Prostate gland (tissue), 2 donors: ENCODE measurements at regions not wholly inside any gene's neighbourhood (a gene's known extent, or its start where the extent isn't known, plus 50 kb on each side); places are given as distances from the start of the nearest gene placed in this dataset.
"Not testable (repeated sequence)": the region's sequence is repeated elsewhere in the genome, so short reads cannot be mapped to it uniquely, and the experiment has no call there.

Source experiments
- DNase-seq: peaks from one replicate; pipeline ENCODE4 v3.0.0-alpha.2; 2019; ENCODE audit warnings: low spot score
- H3K27ac ChIP-seq, 2 donors: fragments of 200-600 bp; sonication (generic); 2 replicates each; pipeline ENCODE4 v1.5.1; 2017 to 2019
- H3K27me3 ChIP-seq: fragments of 200-600 bp; sonication (generic); replicated peaks from 2 replicates; pipeline ENCODE4 v1.5.1; 2019; ENCODE audit not compliant: insufficient read depth
- H3K36me3 ChIP-seq, 2 donors: fragments of 200-600 bp; sonication (generic); 1 replicate in 1 of 2; 2 replicates in 1 of 2; pipeline versions ENCODE4 v1.5.1 to v1.8.1; 2017 to 2019
- H3K4me1 ChIP-seq: fragments of 200-600 bp; sonication (generic); replicated peaks from 2 replicates; pipeline ENCODE4 v1.5.1; 2019
- H3K4me3 ChIP-seq, 2 donors: fragments of 200-600 bp; sonication (generic); 2 replicates each; pipeline ENCODE4 v1.5.1; 2017 to 2019
- H3K9me3 ChIP-seq: fragments of 200-600 bp; sonication (generic); 2 replicates; pipeline ENCODE4 v1.5.1; 2017
- POLR2A ChIP-seq: fragments of 450-650 bp; IDR thresholded peaks from one replicate; pipeline ENCODE4 v1.6.1; 2016; ENCODE audit warnings: antibody characterized with exemption, mild to moderate bottlenecking
- POLR2AphosphoS5 ChIP-seq: sonication (generic); formaldehyde crosslinking; IDR thresholded peaks from one replicate; pipeline ENCODE4 v1.6.1; 2017; ENCODE audit warnings: antibody characterized with exemption
- WGBS: methylation state at CpG from one replicate; pipeline ENCODE4 v1.1.5; 2018; 5-methylcytosine and 5-hydroxymethylcytosine counted together
- intact Hi-C: fragments of 100-400 bp; cut with DNase I; formaldehyde crosslinking; loops from one replicate; pipeline ENCODE4 v1.14.2; 2022
- TF ChIP-seq, protein P1 (sequence below), 4 experiments: fragments of 200-600 bp in 2 of 4; fragments of 450-650 bp in 2 of 4; sonication (generic) in 2 of 4; IDR thresholded peaks; 1 replicate in 3 of 4; 2 replicates in 1 of 4; pipeline ENCODE4 v1.5.1; 2016 to 2019; ENCODE audit warnings: antibody characterized with exemption in 4 of 4, mild to moderate bottlenecking in 2 of 4, moderate library complexity in 2 of 4

DNA sequence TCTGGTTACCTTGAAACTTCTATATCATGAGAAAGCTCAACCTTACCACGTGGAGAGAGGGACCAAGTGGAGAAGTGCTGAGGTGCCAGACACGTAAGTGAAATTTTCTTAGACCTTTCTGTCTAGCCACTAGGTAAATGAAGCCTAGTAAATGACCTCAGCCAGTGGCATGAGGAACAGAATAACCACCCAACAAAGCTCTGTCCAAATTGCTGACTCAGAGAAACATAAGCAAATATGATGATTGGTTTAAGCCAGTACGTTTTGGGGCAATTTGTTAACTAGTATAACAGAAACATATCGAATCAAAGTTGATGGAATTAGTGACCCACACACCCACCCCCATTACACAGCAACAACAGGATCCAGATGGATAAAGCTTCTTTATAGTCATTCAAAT is 75.2 kb upstream of the MAX start:
- H3K9me3 ChIP-seq = no peaks in the 10 kb centered on the region
- no peaks in the 10 kb centered on the region for H3K27me3 ChIP-seq
- no peaks in the 10 kb centered on the region for H3K4me1 ChIP-seq
- intact Hi-C loops = no loop called here
- H3K36me3 ChIP-seq = no peaks in the 10 kb centered on the region
- 81% methylated on average over 4 of the region's 4 CpGs for WGBS
- no peak overlapping the region for H3K27ac ChIP-seq
- no peak overlapping the region for H3K4me3 ChIP-seq
- TF ChIP-seq, protein P1, sequence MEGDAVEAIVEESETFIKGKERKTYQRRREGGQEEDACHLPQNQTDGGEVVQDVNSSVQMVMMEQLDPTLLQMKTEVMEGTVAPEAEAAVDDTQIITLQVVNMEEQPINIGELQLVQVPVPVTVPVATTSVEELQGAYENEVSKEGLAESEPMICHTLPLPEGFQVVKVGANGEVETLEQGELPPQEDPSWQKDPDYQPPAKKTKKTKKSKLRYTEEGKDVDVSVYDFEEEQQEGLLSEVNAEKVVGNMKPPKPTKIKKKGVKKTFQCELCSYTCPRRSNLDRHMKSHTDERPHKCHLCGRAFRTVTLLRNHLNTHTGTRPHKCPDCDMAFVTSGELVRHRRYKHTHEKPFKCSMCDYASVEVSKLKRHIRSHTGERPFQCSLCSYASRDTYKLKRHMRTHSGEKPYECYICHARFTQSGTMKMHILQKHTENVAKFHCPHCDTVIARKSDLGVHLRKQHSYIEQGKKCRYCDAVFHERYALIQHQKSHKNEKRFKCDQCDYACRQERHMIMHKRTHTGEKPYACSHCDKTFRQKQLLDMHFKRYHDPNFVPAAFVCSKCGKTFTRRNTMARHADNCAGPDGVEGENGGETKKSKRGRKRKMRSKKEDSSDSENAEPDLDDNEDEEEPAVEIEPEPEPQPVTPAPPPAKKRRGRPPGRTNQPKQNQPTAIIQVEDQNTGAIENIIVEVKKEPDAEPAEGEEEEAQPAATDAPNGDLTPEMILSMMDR (IDR thresholded peaks at IDR 0.05) = no peak
- TF ChIP-seq POLR2A (no peak), POLR2AphosphoS5 (no peak)
- no peak for DNase-seq

DNA sequence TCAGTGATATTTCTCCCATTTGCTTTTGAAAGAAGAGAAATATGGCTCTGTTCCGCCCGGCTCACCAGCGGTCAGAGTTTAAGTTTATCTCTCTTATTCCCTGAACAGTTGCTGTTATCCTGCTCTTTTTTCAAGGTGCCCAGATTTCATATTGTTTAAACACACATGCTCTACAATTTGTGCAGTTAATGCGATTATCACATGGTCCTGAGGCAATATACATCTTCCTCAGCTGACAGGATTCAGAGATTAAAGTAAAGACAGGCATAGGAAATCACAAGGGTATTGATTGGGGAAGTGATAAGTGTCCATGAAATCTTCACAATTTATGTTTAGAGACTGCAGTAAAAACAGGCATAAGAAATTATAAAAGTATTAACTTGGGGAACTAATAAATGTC is 76.9 kb upstream of the MAX start:
- DNase-seq, H3K27ac ChIP-seq, H3K9me3 ChIP-seq, H3K4me3 ChIP-seq, H3K27me3 ChIP-seq, H3K4me1 ChIP-seq, H3K36me3 ChIP-seq, intact Hi-C loops: not testable (repeated sequence)
- WGBS = 81% methylated on average over 4 of the region's 4 CpGs

DNA sequence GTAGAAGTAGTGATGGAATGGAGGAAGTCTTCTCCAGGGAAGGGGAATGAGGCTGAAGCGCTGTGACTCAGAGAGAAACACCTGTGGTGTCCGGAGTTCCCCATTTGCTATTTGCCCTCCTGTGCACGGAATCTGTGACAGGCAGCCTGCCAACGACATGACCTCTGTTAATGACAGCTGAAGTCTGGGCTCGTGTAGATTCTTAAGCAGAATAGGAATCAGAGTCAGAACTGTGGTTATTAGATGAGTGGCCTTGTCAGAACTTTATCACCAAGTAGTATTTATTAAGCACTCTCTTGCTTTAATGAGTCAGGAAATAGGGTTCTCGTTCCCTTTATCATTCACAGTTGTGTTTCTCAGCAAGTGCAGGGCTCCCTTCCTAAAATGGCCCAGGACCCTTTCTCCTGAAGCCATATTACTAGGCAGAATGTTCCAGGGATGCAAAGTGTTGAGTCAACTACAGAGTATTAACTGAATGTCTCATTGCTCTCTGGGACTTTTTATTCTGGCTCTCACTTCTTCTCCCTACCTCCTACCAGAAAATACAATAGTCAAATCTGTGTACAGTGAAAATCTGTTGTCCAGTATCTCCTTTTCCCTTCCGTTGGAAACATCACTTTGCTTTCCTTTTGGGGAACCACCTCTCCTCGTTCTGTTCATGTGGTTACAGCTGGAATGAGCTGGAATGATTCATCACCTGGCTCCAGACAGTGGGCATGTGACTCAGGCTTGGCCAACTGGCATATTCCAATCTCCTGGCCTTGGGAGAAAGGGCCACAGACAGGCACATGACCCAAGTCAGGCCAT is 77.8 kb upstream of the MAX start:
- Histone ChIP-seq H3K4me3 (no peak overlapping the region), H3K27ac (no peak overlapping the region), H3K36me3 (no peaks in the 10 kb centered on the region), H3K9me3 (no peaks in the 10 kb centered on the region), H3K27me3 (no peaks in the 10 kb centered on the region), H3K4me1 (no peaks in the 10 kb centered on the region)
- DNase-seq = no peak
- intact Hi-C loops = no loop called here
- no peak for TF ChIP-seq POLR2AphosphoS5
- TF ChIP-seq POLR2A = no peak
- TF ChIP-seq, protein P1 (IDR thresholded peaks at IDR 0.05) = no peak
- 39% methylated on average over 8 of the region's 8 CpGs for WGBS

DNA sequence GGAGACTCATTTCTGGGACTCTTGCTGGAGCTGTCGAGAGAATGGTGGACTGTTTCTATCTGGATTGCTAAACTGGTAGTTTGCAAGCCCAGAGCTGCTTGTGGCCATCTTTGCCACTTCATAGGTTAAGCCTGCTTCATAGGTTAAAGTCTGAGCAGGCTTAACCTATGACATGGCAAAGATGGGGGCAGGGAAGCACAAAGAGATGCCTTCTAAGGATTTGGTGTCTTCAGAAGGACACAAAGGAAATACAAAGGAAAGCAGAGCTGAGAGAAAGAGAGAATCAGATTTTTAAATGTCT is 78.4 kb upstream of the MAX start:
- no peak for TF ChIP-seq POLR2AphosphoS5
- no peak for TF ChIP-seq POLR2A
- TF ChIP-seq, protein P1 (IDR thresholded peaks at IDR 0.05) = no peak
- intact Hi-C loops = no loop called here
- Histone ChIP-seq H3K36me3 (no peaks in the 10 kb centered on the region), H3K9me3 (no peaks in the 10 kb centered on the region), H3K4me1 (no peaks in the 10 kb centered on the region), H3K4me3 (no peak overlapping the region), H3K27ac (no peak overlapping the region), H3K27me3 (no peaks in the 10 kb centered on the region)
- DNase-seq = no peak
- WGBS = 88% methylated on average over 1 of the region's 1 CpG

DNA sequence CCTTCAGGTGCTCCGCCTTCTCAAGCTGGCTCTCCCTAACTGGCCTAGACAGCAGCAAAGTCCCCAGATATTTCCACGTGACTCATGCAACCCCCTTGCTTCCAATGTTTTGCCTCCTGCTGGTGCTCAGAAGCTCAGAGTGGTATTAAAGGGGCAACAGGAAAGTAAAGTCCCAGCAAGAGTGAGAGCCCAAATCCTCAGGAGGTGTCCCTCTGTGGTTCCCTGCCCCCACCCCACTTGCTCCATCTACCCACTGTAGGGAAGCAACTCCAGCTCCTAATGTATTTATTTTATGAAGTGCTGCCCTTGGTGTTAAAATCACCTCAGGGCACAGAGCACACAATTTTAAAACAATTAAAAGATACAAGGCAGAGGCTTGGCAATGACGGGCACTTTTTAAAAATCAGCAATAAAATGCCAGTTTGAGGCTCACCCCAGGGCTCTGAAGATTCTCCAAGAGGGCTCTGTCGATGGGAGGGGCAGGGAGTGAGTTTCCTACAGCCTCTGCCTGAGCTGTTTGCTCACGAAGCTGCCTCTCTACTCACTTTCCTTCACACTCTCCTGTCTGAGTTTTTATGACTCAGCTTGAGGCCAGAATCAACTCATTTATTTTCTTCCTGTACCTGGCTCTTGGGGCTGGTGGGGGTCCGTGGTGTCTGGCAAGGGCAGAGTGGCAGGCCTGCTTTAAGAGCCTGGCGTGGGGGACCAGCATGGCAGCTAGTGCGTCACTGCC is 81.9 kb upstream of the MAX start:
- Histone ChIP-seq H3K4me1 (no peaks in the 10 kb centered on the region), H3K4me3 (no peak overlapping the region), H3K27ac (no peak overlapping the region), H3K27me3 (no peaks in the 10 kb centered on the region), H3K36me3 (no peaks in the 10 kb centered on the region), H3K9me3 (no peaks in the 10 kb centered on the region)
- intact Hi-C loops = no loop called here
- TF ChIP-seq POLR2AphosphoS5 = no peak
- TF ChIP-seq, protein P1 (IDR thresholded peaks at IDR 0.05) = no peak
- no peak for TF ChIP-seq POLR2A
- WGBS = 33% methylated on average over 8 of the region's 8 CpGs
- DNase-seq = no peak
